ENCODE measurements at regions not wholly inside any gene's neighbourhood (a gene's known extent, or its start where the extent isn't known, plus 50 kb on each side); places are given as distances from the start of the nearest gene placed in this dataset.

- no peak for DNase-seq (ENCODE audit: low spot score)
- TF ChIP-seq, protein P1, sequence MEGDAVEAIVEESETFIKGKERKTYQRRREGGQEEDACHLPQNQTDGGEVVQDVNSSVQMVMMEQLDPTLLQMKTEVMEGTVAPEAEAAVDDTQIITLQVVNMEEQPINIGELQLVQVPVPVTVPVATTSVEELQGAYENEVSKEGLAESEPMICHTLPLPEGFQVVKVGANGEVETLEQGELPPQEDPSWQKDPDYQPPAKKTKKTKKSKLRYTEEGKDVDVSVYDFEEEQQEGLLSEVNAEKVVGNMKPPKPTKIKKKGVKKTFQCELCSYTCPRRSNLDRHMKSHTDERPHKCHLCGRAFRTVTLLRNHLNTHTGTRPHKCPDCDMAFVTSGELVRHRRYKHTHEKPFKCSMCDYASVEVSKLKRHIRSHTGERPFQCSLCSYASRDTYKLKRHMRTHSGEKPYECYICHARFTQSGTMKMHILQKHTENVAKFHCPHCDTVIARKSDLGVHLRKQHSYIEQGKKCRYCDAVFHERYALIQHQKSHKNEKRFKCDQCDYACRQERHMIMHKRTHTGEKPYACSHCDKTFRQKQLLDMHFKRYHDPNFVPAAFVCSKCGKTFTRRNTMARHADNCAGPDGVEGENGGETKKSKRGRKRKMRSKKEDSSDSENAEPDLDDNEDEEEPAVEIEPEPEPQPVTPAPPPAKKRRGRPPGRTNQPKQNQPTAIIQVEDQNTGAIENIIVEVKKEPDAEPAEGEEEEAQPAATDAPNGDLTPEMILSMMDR (IDR thresholded peaks at IDR 0.05; ENCODE audit: extremely low read depth, missing control alignments) = no peak
Measured at GRCh38 chr5:164090358-164090757, 584.9 kb downstream of the MAT2B start.

GRCh38 chr5:164091836-164092235, 586.4 kb downstream of the MAT2B start:
- TF ChIP-seq, protein P1 (IDR thresholded peaks at IDR 0.05; ENCODE audit: extremely low read depth, missing control alignments) = no peak
- no peak for DNase-seq (ENCODE audit: low spot score)

GRCh38 chr5:164094291-164094690, 588.9 kb downstream of the MAT2B start:
- DNase-seq (ENCODE audit: low spot score) = no peak
- TF ChIP-seq, protein P1 (IDR thresholded peaks at IDR 0.05; ENCODE audit: extremely low read depth, missing control alignments) = no peak

- no peak for DNase-seq (ENCODE audit: low spot score)
- TF ChIP-seq, protein P1 (IDR thresholded peaks at IDR 0.05; ENCODE audit: extremely low read depth, missing control alignments) = no peak
Measured at GRCh38 chr5:164097749-164098148, 592.3 kb downstream of the MAT2B start.

- TF ChIP-seq, protein P1 (IDR thresholded peaks at IDR 0.05; ENCODE audit: extremely low read depth, missing control alignments) = no peak
- DNase-seq (ENCODE audit: low spot score) = no peak
Measured at GRCh38 chr5:164098531-164098930, 593.1 kb downstream of the MAT2B start.

DNA sequence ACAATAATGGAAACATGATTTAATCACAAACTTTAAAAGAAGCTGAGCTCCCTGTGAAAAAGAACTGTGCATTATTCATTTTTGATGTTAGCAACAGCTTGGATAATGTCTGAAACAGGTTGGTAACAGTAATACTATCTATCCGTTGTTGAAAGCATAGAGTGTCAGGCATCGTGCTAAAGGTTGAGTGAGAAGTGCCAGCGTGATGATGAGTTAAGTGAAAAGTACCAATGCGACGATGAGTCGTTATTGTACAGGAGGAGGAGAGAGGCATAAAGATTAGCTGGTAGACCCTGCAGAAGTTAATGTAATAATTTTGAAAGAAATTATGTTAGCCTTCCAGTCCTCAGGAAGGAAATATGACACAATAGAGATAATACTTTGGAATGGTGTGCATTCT, 593.6 kb downstream of the MAT2B start:
- TF ChIP-seq, protein P1 (IDR thresholded peaks at IDR 0.05; ENCODE audit: extremely low read depth, missing control alignments) = no peak
- no peak for DNase-seq (ENCODE audit: low spot score)

DNA sequence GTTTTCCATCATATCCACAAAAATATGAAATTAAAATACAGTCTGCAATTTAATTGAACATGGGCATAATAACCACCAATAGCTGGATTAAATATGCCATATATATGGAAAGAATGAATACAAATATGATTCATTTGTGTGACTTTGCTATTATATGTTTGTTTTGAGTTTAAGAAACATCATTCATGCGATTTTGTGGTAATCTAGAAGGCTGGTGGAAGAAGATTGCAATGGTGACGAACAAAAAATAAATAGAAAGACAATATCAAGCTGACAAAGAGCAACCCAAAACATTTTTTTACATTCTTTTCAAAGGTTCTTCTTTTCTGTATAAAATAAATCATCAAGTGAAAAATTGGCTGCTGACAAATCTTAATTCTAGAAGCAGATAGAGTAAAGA, 610.0 kb downstream of the MAT2B start:
- DNase-seq (ENCODE audit: low spot score) = no peak
- TF ChIP-seq, protein P1 (IDR thresholded peaks at IDR 0.05; ENCODE audit: extremely low read depth, missing control alignments) = no peak
